Adipocyte (in vitro differentiated cells): ENCODE measurements at regions not wholly inside any gene's neighbourhood (a gene's known extent, or its start where the extent isn't known, plus 50 kb on each side); places are given as distances from the start of the nearest gene placed in this dataset.

ENCODE experiments used
- DNase-seq: peaks from one replicate; pipeline ENCODE4 v3.0.0-alpha.2; 2015; ENCODE audit warnings: low read depth
- H3K27me3 ChIP-seq: replicated peaks from 2 replicates; pipeline ENCODE4 v1.7.0; 2013; ENCODE audit warnings: mild to moderate bottlenecking, low read length, moderate library complexity; ENCODE audit not compliant: control insufficient read depth, insufficient read depth
- H3K36me3 ChIP-seq: 2 replicates; pipeline ENCODE4 v1.7.0; 2013; ENCODE audit warnings: low read length, mild to moderate bottlenecking, moderate library complexity; ENCODE audit not compliant: control insufficient read depth, insufficient read depth, severe bottlenecking
- H3K4me1 ChIP-seq: 2 replicates; pipeline ENCODE4 v1.7.0; 2013; ENCODE audit warnings: mild to moderate bottlenecking, low read length, moderate library complexity; ENCODE audit not compliant: control insufficient read depth, insufficient read depth
- H3K4me3 ChIP-seq: 2 replicates; pipeline ENCODE4 v1.7.0; 2013; ENCODE audit warnings: mild to moderate bottlenecking, low read length, moderate library complexity
- H3K9ac ChIP-seq: 2 replicates; pipeline ENCODE4 v1.7.0; 2013; ENCODE audit warnings: mild to moderate bottlenecking, low read length, moderate library complexity
- H3K9me3 ChIP-seq: 2 replicates; pipeline ENCODE4 v1.7.0; 2013; ENCODE audit warnings: mild to moderate bottlenecking, low read length, moderate library complexity; ENCODE audit not compliant: control insufficient read depth

DNA sequence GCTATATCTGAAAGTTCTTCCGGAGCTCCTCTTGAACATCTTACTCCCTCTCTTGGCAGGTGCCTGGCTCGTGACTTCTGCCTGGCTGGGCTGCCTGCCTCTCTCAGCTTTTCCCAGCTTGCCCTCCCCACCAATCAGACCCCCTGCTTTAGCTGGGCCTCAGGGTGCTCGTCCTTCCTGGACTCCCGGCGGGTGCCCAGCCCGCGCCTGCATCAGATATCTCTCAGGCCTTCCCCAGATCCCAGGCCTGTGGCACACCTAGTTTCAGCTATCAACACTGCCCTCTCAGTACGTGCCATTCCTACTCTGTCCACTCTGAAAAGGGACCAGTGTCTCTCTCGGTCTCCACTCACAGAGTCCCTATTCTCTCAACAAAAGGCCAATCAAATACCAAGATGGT, 96.5 kb upstream of the CLDN14 start:
- H3K9me3 ChIP-seq, result peaks cover 8% of the 10 kb centered on the region
- H3K36me3 ChIP-seq, result no peaks in the 10 kb centered on the region
- peaks cover 62% of the 10 kb centered on the region for H3K27me3 ChIP-seq
- no peak for DNase-seq
- H3K4me3 ChIP-seq, result no peak overlapping the region
- H3K9ac ChIP-seq, result no peak overlapping the region
- no peaks in the 10 kb centered on the region for H3K4me1 ChIP-seq

DNA sequence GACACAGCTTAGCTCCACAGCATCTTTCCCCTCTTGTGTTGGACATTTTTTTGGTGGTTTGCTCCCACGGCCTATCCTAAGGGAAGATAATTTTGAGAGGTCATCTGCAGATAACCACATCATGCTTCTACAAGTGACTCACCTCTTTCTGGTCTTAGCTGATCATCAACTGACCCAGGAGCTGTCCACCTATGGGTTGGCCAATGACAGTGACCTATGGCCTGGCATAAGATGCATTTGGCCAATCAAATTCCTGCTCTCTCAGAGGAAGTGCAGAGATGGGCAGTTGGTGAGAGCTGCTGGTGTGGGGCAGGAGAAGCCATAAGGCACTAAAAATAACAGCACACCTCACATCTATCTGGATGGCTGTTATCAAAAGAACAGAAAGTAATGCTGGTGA, 100.0 kb upstream of the CLDN14 start:
- H3K27me3 ChIP-seq, result peaks cover 60% of the 10 kb centered on the region
- H3K9ac ChIP-seq, result no peak overlapping the region
- H3K36me3 ChIP-seq, result no peaks in the 10 kb centered on the region
- H3K4me1 ChIP-seq, result no peaks in the 10 kb centered on the region
- H3K9me3 ChIP-seq, result peaks cover 8% of the 10 kb centered on the region
- no peak for DNase-seq
- no peak overlapping the region for H3K4me3 ChIP-seq

- Histone ChIP-seq H3K9ac (no peak overlapping the region), H3K9me3 (peaks cover 11% of the 10 kb centered on the region), H3K36me3 (no peaks in the 10 kb centered on the region), H3K4me3 (no peak overlapping the region), H3K27me3 (peaks cover 54% of the 10 kb centered on the region), H3K4me1 (no peaks in the 10 kb centered on the region)
- no peak for DNase-seq
These were observed 102.3 kb upstream of the CLDN14 start for GRCh38 chr21:36582271-36582670.

- H3K36me3 ChIP-seq, result no peaks in the 10 kb centered on the region
- no peaks in the 10 kb centered on the region for H3K4me1 ChIP-seq
- no peak overlapping the region for H3K9ac ChIP-seq
- peaks cover 3% of the 10 kb centered on the region for H3K9me3 ChIP-seq
- peaks cover 43% of the 10 kb centered on the region for H3K27me3 ChIP-seq
- no peak overlapping the region for H3K4me3 ChIP-seq
- DNase-seq, result no peak
These were observed 103.7 kb upstream of the CLDN14 start for GRCh38 chr21:36583591-36583990.

DNA sequence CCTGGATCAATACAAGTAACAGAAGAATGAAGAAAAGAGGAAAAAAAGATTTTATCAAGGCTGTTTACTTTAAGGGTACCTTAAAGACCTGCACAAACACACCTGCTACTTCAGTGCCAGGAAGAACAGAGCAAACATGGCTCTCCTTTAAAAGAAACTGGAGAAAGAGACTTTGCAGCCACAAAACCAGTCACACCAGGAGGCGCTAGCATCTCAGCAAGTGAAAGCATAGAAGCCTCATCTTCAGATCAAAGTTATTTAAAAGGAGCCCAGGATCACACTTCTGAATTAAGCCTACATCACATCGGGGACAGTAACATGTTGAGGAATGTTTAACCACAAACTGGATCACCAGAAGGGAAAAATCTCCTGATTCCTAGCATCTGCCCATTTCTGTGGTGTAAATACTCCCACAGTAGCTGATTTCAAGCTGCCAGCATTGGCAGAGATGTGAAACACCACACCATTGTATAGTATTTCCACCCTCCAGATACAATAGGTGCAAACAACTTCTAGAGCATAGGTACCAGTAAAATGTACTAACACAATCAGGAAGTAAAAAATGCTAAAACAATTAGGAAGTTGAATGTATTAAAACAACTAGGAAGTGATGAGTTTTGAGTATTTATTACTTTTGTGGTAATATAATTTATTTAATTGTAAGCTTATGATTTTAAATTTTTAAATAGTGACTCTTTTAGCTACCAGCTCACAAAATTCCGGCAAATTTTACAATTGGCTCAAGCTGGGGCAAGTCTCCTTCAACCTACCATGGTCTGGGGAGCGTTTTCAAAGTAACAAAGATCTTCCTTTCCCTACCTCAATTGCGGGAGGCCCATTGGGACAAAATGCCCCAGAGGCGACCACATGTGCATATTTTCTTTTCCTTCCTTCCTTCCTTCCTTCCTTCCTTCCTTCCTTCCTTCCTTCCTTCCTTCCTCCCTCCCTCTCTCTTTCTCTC, 105.3 kb upstream of the CLDN14 start:
- DNase-seq, result no peak
- no peaks in the 10 kb centered on the region for H3K36me3 ChIP-seq

DNA sequence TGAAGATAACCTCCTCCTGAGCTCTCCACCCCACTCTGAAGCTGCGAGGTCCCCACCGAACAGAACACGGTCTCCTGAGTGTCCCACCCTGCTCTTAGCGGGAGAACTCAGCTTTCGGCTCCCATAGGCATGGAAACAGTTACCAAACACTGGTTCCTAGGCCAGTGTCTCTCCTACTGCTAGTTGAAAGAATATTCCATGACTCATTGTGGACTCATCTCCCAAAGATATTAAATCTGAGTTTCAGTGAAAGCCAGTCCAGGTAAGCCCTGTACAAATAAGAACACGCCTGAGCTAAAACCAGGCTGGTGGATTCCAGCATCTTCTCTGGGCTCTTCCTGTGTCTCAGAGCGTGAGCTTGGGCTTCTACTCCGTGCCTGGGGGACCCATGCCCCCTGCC, 107.5 kb upstream of the CLDN14 start:
- Histone ChIP-seq H3K36me3 (no peaks in the 10 kb centered on the region), H3K27me3 (peaks cover 30% of the 10 kb centered on the region), H3K9ac (no peak overlapping the region), H3K4me3 (no peak overlapping the region), H3K4me1 (no peaks in the 10 kb centered on the region), H3K9me3 (peaks cover 3% of the 10 kb centered on the region)
- DNase-seq, result no peak

More for the DNA sequence above, 105.3 kb upstream of the CLDN14 start:
- Histone ChIP-seq H3K27me3 (peaks cover 40% of the 10 kb centered on the region), H3K4me3 (no peak overlapping the region), H3K9me3 (peaks cover 3% of the 10 kb centered on the region), H3K9ac (no peak overlapping the region), H3K4me1 (no peaks in the 10 kb centered on the region)

GRCh38 chr21:36589352-36589971, 109.5 kb upstream of the SIM2 start:
- H3K9ac ChIP-seq, result no peak overlapping the region
- H3K4me1 ChIP-seq, result no peaks in the 10 kb centered on the region
- no peak overlapping the region for H3K4me3 ChIP-seq
- no peaks in the 10 kb centered on the region for H3K36me3 ChIP-seq
- H3K27me3 ChIP-seq, result peaks cover 37% of the 10 kb centered on the region
- DNase-seq, result peak; percentile 8
- peaks cover 8% of the 10 kb centered on the region for H3K9me3 ChIP-seq

DNA sequence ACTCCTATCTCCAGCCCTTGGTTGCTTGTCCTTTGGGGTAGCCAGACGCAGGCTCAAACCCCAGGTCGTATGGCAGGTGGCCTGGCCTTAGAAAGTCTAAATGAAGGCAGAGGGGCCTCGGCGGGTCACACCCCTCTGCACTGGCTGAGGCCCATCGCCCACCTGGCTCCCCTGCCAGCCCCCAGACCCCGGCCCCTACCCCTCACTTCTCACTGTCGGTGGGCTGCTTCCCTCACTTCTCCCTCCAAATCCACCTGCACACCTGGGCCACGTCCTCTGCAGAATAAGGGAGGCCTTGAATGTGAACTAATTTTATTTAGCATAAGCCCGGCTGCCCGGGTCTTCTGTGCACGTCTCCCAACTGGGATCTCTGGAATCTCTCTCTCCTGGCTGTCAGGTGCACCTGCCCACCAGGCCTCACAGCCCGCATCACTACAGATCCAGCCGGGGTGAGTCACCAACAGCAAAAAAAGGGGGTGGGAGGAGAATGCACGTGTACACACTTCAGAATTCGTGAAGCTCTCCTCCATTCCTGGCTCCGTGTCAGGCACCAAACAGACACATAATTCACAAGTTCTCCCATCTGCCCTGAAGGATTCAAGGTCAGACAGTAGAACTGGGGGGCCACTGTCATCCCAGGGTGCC, 107.5 kb upstream of the SIM2 start:
- no peak for DNase-seq
- H3K9me3 ChIP-seq, result peaks cover 5% of the 10 kb centered on the region
- H3K4me1 ChIP-seq, result no peaks in the 10 kb centered on the region
- no peak overlapping the region for H3K9ac ChIP-seq
- no peaks in the 10 kb centered on the region for H3K36me3 ChIP-seq
- H3K27me3 ChIP-seq, result peaks cover 43% of the 10 kb centered on the region
- no peak overlapping the region for H3K4me3 ChIP-seq

DNA sequence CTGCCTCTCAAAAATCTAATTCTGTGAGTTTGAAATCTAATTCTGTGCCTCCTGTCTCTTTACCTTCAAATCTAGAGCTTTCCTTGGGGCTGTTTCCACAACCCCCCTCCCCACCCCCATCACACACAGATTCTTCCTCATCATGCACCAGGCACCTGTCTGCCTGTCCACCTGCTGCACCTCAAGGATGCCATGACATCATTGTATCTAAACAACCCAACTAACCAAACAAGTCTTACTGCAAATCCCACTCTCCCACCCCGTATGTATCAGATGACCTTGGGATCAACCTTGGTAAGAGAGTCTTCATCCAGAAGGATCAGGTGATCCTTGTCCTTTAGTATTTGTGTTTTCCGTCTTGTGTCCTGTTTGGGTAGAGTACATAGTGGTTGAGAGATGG, 102.7 kb upstream of the SIM2 start:
- H3K4me3 ChIP-seq, result no peak overlapping the region
- H3K9me3 ChIP-seq, result peaks cover 16% of the 10 kb centered on the region
- H3K4me1 ChIP-seq, result no peaks in the 10 kb centered on the region
- H3K36me3 ChIP-seq, result no peaks in the 10 kb centered on the region
- H3K27me3 ChIP-seq, result peaks cover 59% of the 10 kb centered on the region
- H3K9ac ChIP-seq, result no peak overlapping the region
- no peak for DNase-seq

DNA sequence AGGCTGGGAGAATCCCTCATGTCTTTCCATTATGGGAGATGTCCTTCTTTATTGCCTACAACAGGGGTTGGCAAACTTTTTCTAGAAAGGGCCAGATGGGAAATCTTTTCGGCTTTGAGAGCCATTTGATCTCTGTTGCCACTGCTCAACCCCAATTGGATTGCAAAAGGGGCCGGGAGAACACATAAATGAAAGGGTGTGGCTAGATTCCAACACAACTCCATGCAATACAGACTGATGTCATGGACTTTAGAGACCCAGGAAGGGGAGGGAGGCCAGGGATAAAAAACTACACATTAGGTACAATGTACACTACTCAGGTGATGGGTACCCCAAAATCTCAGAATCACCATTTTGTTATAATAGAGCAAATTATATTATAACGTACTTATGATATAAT, 97.6 kb upstream of the SIM2 start:
- DNase-seq, result no peak
- no peak overlapping the region for H3K9ac ChIP-seq
- peaks cover 11% of the 10 kb centered on the region for H3K9me3 ChIP-seq
- H3K36me3 ChIP-seq, result no peaks in the 10 kb centered on the region
- H3K4me1 ChIP-seq, result no peaks in the 10 kb centered on the region
- no peak overlapping the region for H3K4me3 ChIP-seq
- H3K27me3 ChIP-seq, result peaks cover 43% of the 10 kb centered on the region

DNA sequence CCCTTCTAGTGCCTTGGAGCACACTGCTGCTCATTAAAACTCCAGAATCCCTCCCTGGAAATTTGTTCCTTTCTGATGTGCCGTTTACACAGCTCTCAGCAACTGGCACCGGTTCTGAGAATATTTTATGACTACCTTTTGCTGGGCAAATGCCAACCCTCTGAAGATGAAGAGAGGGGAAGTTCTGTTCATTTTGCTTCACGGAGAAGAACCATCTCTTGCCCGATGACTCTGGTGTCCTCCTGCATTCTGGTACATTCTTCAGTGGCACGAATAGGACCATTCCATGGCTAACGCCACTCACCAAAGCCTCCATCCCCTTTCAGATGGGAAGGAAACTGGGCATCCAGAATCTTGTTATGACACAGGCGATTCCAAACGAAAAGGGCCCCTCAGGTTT, 96.2 kb upstream of the SIM2 start:
- peaks cover 44% of the 10 kb centered on the region for H3K27me3 ChIP-seq
- H3K4me1 ChIP-seq, result no peaks in the 10 kb centered on the region
- H3K9me3 ChIP-seq, result peaks cover 11% of the 10 kb centered on the region
- no peak overlapping the region for H3K9ac ChIP-seq
- H3K36me3 ChIP-seq, result no peaks in the 10 kb centered on the region
- DNase-seq, result no peak
- H3K4me3 ChIP-seq, result no peak overlapping the region
